SU-DHL-6 (cell line): ENCODE measurements at regions not wholly inside any gene's neighbourhood (a gene's known extent, or its start where the extent isn't known, plus 50 kb on each side); places are given as distances from the start of the nearest gene placed in this dataset.

Experiments
- H2AFZ ChIP-seq: fragments of 200-600 bp; sonication (generic); 2 replicates; pipeline ENCODE4 v1.6.1; 2014; ENCODE audit warnings: low read depth, mild to moderate bottlenecking, moderate library complexity, mixed read lengths, antibody characterized with exemption, low read length; ENCODE audit not compliant: severe bottlenecking
- H3F3A ChIP-seq: fragments of 200-600 bp; shearing (Covaris generic); 2 replicates; pipeline ENCODE4 v1.6.0; 2016; ENCODE audit warnings: antibody characterized with exemption, mild to moderate bottlenecking; ENCODE audit not compliant: insufficient read depth
- H3K27ac ChIP-seq: fragments of 200-600 bp; sonication (generic); 2 replicates; pipeline ENCODE4 v1.5.1; 2016; ENCODE audit warnings: low read depth, mild to moderate bottlenecking, low read length, moderate library complexity, mixed read lengths
- H3K27me3 ChIP-seq: fragments of 200-600 bp; sonication (generic), shearing (Covaris generic); 2 replicates; pipeline ENCODE4 v1.6.0; 2014; ENCODE audit warnings: mild to moderate bottlenecking, low read length
- H3K36me3 ChIP-seq: fragments of 200-600 bp; sonication (generic); 2 replicates; pipeline ENCODE4 v1.6.1; 2014; ENCODE audit warnings: mild to moderate bottlenecking, low read length, mixed read lengths
- H3K4me2 ChIP-seq: fragments of 300-600, 200-600 bp; shearing (Covaris generic), sonication (generic); 2 replicates; pipeline ENCODE4 v1.6.0; 2014; ENCODE audit warnings: low read length, low read depth, mild to moderate bottlenecking; ENCODE audit not compliant: poor library complexity, severe bottlenecking
- H3K4me3 ChIP-seq: fragments of 200-600 bp; sonication (generic); 2 replicates; pipeline ENCODE4 v1.5.1; 2014; ENCODE audit warnings: antibody characterized with exemption, low read length, mild to moderate bottlenecking, mixed read lengths; ENCODE audit not compliant: insufficient read depth, poor library complexity, severe bottlenecking
- H3K79me2 ChIP-seq: fragments of 200-600 bp; sonication (generic); 2 replicates; pipeline ENCODE4 v1.6.1; 2014; ENCODE audit warnings: mild to moderate bottlenecking, low read length, moderate library complexity; ENCODE audit not compliant: insufficient read depth
- H3K9ac ChIP-seq: fragments of 200-600 bp; sonication (generic); 2 replicates; pipeline ENCODE4 v1.7.0; 2014; ENCODE audit warnings: mild to moderate bottlenecking, low read length
- H3K9me2 ChIP-seq: fragments of 200-600 bp; sonication (generic); replicated peaks from 2 replicates; pipeline ENCODE4 v1.6.1; 2014; ENCODE audit warnings: low read length; ENCODE audit not compliant: insufficient read depth
- H3K9me3 ChIP-seq: fragments of 200-600 bp; sonication (generic); 2 replicates; pipeline ENCODE4 v1.6.1; 2014; ENCODE audit warnings: low read length, mixed read lengths; ENCODE audit not compliant: insufficient read depth
- H4K20me1 ChIP-seq: fragments of 200-600 bp; sonication (generic); 2 replicates; pipeline ENCODE4 v1.6.1; 2014; ENCODE audit warnings: low read depth, mild to moderate bottlenecking, antibody characterized with exemption, low read length, moderate library complexity, mixed read lengths
- CTCF ChIP-seq: fragments of 200-600 bp; sonication (generic); IDR thresholded peaks from one replicate; pipeline ENCODE4 v1.5.1; 2017; ENCODE audit warnings: antibody characterized with exemption, mild to moderate bottlenecking, low read length, moderate library complexity; ENCODE audit not compliant: insufficient read depth, poor library complexity, severe bottlenecking
- EZH2phosphoT487 ChIP-seq: fragments of 200-600 bp; sonication (generic), shearing (Covaris generic); conservative IDR thresholded peaks from 2 replicates; pipeline ENCODE4 v1.6.1; 2018; ENCODE audit warnings: mild to moderate bottlenecking, antibody characterized with exemption, low read length, moderate library complexity, mixed read lengths

GRCh38 chr10:52662256-52662655 is 110.3 kb downstream of the MBL2 start:
- Histone ChIP-seq H3K27me3 (no peaks in the 10 kb centered on the region), H2AFZ (no peak overlapping the region), H3K36me3 (no peaks in the 10 kb centered on the region), H3K4me3 (no peak overlapping the region), H3K4me2 (no peak overlapping the region), H4K20me1 (no peaks in the 10 kb centered on the region), H3K9me2 (no peaks in the 10 kb centered on the region), H3K27ac (no peak overlapping the region), H3K9ac (no peak overlapping the region), H3K79me2 (no peaks in the 10 kb centered on the region), H3K9me3 (no peaks in the 10 kb centered on the region), H3F3A (no peaks in the 10 kb centered on the region)
- TF ChIP-seq EZH2phosphoT487 (no peak), CTCF (no peak)

GRCh38 chr10:52663161-52663560 is 109.4 kb downstream of the MBL2 start:
- Histone ChIP-seq H3K9me2 (no peaks in the 10 kb centered on the region), H3K9ac (no peak overlapping the region), H3K9me3 (no peaks in the 10 kb centered on the region), H3K27ac (no peak overlapping the region), H3F3A (no peaks in the 10 kb centered on the region), H2AFZ (no peak overlapping the region), H3K36me3 (no peaks in the 10 kb centered on the region), H3K79me2 (no peaks in the 10 kb centered on the region), H3K27me3 (no peaks in the 10 kb centered on the region), H3K4me2 (no peak overlapping the region), H3K4me3 (no peak overlapping the region), H4K20me1 (no peaks in the 10 kb centered on the region)
- no peak for TF ChIP-seq CTCF
- TF ChIP-seq EZH2phosphoT487 = no peak

GRCh38 chr10:52664629-52665028 is 108.0 kb downstream of the MBL2 start:
- H3F3A ChIP-seq = no peaks in the 10 kb centered on the region
- H3K27me3 ChIP-seq = no peaks in the 10 kb centered on the region
- TF ChIP-seq CTCF (no peak), EZH2phosphoT487 (no peak)
- H2AFZ ChIP-seq = no peak overlapping the region
- no peaks in the 10 kb centered on the region for H4K20me1 ChIP-seq
- H3K4me3 ChIP-seq = no peak overlapping the region
- no peak overlapping the region for H3K9ac ChIP-seq
- H3K9me2 ChIP-seq = no peaks in the 10 kb centered on the region
- H3K36me3 ChIP-seq = no peaks in the 10 kb centered on the region
- no peaks in the 10 kb centered on the region for H3K79me2 ChIP-seq
- H3K27ac ChIP-seq = no peak overlapping the region
- no peak overlapping the region for H3K4me2 ChIP-seq
- H3K9me3 ChIP-seq = no peaks in the 10 kb centered on the region
